NCI-H2196 treated with DMSO at 0.1 percent for 48 hours (cell line): ENCODE measurements at regions not wholly inside any gene's neighbourhood (a gene's known extent, or its start where the extent isn't known, plus 50 kb on each side); places are given as distances from the start of the nearest gene placed in this dataset.

Experiments used
- DNase-seq: peaks from one replicate; lab custom pipeline; 2025; ENCODE audit not compliant: unreplicated experiment; lab: John Stamatoyannopoulos, UW

DNA sequence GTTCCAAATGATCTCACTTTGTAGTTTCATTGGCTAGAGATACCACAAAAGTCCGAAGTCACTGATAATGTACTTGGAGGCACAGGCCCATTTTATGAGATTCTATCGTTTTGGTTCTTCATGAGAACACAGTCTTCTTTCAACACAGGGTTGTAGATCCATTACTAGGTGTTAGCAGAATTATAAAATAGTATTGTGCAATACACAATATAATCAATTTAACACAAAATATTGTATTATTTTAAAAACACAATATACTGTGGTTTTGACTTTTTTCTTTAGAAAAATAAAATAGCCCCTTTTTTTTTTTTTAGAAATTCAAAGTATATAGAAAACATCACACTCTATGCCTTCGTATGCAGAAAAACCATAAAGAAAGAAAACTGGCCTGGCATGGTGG, 138.6 kb upstream of the TSC22D2 start:
- DNase-seq, result no peak

- DNase-seq, result peak; percentile 12
Observed at GRCh38 chr3:150268426-150269391, 139.4 kb upstream of the TSC22D2 start.

DNA sequence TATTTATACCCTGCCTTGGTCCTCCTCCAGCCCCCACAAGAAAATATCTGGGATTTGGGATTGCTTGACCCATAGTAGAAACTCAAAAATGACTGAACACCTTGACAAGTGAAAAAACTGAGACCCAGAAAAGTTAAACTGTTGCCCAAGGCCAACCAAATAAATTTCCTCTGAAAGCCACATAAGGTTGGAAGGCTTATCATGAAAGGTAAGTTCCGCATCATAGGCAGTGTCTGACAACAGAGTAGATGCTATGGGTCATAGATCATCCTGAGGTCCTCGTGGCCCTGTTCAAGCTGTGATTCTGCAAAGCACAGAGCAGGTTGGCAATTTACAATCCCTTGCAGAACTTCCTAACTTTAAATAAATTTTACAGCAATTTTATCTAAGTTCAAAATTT, 140.8 kb upstream of the TSC22D2 start:
- DNase-seq, result no peak

DNA sequence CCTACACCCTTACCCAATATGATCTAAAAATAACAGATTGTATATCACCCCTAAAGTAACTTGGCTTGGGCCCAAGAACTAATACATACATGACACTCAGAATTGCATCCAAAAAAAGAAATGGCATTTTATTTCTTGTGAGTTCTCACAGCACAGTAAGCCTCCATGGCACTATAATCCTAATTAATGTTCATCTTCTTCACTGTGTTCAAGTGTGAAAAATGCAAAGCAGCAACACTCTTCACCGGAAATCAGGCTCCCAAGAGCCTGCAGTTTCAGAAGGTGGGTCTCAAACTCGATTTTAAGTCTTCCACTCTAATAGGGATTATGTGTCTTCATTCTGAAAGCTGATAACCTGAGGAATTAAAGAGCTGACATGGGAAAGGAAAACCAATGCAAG, 142.8 kb upstream of the TSC22D2 start:
- DNase-seq, result no peak

- DNase-seq, result no peak
Observed at GRCh38 chr3:150264561-150265279, 143.4 kb upstream of the TSC22D2 start.

GRCh38 chr3:150261958-150262357, 146.1 kb upstream of the TSC22D2 start:
- no peak for DNase-seq

DNA sequence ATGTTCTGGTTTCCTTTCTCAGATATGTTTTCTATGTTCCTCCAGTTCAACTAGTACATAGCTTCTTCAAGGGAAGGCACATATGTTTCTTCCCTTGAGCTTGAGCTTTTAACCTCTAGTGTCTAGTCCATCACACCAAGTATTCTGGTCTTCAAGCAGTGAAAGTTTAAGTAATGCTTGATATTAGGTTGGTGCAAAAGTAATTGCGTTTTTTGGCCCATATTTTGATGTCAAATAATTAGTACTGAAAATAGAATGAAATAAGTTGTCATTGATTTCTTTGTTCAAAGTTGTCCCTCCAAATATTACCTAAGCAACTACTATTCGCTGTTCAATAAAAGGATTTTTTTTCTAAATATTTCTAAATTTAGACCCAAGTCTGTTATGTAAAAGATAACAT, 146.7 kb upstream of the TSC22D2 start:
- no peak for DNase-seq

DNA sequence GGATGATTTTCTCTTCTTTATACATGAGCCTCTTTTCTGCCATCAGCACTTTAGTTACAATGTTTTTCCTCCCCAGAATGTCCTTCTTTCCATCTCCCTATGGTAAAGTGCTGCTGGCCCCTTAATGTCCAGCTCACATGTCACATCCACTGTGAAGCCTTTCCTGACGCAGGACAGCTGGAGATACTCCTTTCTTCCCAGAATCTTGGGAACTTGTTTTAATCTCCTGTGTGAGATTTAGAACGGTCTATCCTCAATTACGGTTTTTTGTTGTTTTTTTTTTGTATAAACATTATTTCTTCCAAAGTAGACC, 147.7 kb upstream of the TSC22D2 start:
- no peak for DNase-seq

GRCh38 chr3:150259526-150260397, 148.3 kb upstream of the TSC22D2 start:
- DNase-seq, result no peak

DNA sequence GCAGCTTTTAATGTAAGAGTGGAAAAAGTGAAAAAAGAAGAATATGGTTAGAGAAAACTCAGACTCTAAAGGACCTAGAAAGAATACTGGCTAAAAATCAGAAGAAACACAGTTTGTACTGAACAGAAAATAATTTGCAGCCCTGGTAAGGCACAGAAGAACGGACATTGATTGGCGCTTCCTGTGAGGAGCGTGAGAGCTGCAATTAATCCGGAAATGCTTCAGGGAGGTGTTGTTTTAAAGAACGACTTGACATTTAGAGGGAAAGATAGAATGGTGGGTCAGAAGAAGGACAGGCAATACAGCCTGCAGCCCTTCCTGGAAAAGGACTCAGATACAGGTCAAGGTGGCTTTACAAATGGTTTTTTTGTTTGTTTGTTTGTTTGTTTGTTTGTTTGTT, 151.3 kb upstream of the TSC22D2 start:
- no peak for DNase-seq

GRCh38 chr3:150256318-150256717, 151.8 kb upstream of the TSC22D2 start:
- no peak for DNase-seq

GRCh38 chr3:150255826-150256225, 152.3 kb upstream of the TSC22D2 start:
- DNase-seq, result no peak

GRCh38 chr3:150255413-150255812, 152.7 kb upstream of the TSC22D2 start:
- DNase-seq, result peak; percentile 50

DNA sequence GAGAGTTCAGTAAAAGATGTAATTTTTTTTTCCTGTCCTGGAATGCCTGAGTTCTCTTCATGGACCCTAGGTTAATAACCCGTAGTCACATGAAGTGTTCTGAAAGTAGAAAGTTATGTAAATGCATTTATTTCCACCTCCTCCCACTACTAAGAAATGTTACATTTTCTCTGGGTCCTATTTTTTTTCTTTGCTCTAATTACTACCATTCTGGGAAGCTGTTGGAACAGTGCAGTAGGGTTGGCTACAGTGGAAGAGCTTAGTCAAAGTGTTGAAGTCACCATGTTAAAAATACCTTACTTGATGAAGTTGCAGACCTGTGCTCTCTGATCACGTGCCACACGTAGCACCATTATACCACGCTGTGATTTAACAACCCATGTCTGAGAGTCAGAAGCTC, 153.8 kb upstream of the TSC22D2 start:
- DNase-seq, result no peak

DNA sequence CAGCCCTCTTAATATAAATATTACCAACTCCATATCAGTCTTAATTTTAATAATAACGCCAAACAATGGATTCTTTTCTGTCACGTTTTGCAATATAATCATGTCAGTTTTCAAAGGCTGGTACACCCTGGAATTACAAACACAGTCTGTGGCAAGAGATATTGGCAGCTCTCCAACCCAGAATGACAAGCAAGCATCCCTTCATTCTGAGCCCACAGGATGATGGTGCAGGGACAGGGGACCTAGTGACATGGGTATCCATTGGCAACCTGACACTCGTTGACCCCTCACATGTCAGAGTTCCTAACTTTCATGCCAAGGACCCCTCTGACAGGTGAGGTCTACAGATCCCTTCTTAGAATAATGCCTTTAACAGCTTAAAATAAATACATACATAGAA, 154.5 kb upstream of the TSC22D2 start:
- DNase-seq, result no peak

- DNase-seq, result no peak
Observed at GRCh38 chr3:150252462-150252861, 155.6 kb upstream of the TSC22D2 start.

- no peak for DNase-seq
Observed at GRCh38 chr3:150251187-150252062, 156.7 kb upstream of the TSC22D2 start.

DNA sequence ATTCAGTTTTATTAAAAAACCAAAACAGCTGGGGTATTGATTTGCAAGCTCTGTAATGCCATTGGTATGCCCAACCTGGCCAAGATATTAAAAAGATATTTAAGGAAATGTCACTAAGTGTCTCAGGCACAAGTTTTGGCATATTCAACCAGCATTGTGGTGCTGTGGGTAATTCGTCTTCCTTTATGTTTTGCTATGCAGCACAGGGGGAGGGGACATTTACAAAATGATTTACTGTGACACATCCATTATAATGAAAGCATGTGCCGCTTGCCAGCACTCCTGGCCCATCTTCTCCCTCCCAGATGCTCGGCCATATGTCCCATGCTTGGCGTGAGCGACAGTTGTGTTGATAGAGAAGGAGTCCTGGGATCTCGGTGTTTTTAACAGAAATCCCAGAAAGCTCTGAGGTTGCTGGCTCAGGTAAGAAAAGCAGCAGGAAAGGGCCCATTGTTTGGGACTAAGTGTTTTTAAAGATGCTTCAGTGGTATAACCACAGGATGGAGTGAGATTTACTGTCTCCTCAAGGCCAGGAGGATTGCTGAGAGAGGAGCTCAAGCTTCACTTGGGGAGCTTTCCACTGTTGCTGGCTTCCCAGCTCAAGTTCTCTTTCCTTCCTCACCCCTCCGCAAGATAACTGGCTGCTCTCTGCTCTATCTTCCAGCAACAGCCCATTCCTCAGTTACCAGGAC, 158.2 kb upstream of the TSC22D2 start:
- no peak for DNase-seq

DNA sequence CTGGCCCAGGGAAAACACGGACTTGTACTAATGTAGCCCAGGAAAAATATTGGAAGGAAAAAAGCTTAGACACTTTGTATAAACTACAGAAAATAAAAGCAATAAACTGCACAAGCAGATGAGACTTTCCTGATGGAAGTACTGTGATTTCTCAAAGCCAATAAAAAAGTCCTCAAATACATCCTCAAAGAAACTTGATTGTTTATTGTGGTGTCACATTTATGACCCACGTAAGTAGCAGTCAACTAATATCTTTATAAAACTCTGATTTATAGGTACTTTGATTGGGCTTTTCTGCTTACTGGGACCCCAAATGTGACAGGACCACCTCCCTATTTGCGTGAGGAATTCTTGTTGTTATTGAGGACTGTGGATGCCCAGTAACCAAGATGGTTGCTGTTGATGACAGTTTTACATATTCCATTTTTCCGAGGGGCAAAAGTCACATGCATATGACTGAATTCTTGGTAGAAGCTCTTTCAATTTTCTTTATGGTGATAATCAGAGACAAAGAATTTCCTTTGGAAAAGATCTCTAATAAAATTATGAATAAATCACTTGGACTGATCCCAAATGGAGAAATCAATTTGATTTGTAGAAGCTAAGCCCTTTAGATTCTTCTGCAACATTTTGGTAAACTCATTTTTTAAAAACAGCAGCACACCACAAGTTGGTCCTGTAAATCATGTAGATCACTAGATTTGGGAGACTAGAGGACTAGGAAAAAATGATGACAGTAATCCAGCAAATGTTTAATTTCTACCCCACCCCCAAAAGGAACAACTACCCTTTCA, 159.0 kb upstream of the TSC22D2 start:
- no peak for DNase-seq
